Adrenal gland (tissue), 9 donors: ENCODE measurements at regions not wholly inside any gene's neighbourhood (a gene's known extent, or its start where the extent isn't known, plus 50 kb on each side); places are given as distances from the start of the nearest gene placed in this dataset.

ENCODE experiments used
- DNase-seq, 7 donors: peaks; one replicate each; pipeline ENCODE4 v3.0.0-alpha.2; 2019 to 2020
- H3K27ac ChIP-seq, 5 donors: fragments of 200-600 bp; sonication (generic) in 4 of 5; 1 replicate in 3 of 5; 2 replicates in 2 of 5; pipeline versions ENCODE4 v1.5.1 to v1.8.0; 2016 to 2020; ENCODE audit warnings: mild to moderate bottlenecking in 1 of 5
- H3K27me3 ChIP-seq: fragments of 200-600 bp; 2 replicates; pipeline ENCODE4 v1.8.0; 2021
- H3K36me3 ChIP-seq, 2 donors: fragments of 200-600 bp; replicated peaks in 1 of 2; 1 replicate in 1 of 2; 2 replicates in 1 of 2; pipeline versions ENCODE4 v1.5.1 to v1.8.0; 2018 to 2022
- H3K4me1 ChIP-seq, 2 donors: fragments of 200-600 bp; replicated peaks in 1 of 2; 1 replicate in 1 of 2; 2 replicates in 1 of 2; pipeline versions ENCODE4 v1.5.1 to v1.8.0; 2018 to 2021
- H3K4me3 ChIP-seq, 4 donors: fragments of 200-600 bp; sonication (generic) in 3 of 4; one replicate each; pipeline ENCODE4 v1.5.1; 2016 to 2018
- H3K9me3 ChIP-seq, 3 donors: fragments of 200-600 bp; sonication (generic) in 1 of 3; replicated peaks in 1 of 3; 1 replicate in 2 of 3; 2 replicates in 1 of 3; pipeline versions ENCODE4 v1.5.1 to v1.8.0; 2016 to 2021
- CTCF ChIP-seq, 6 experiments: fragments of 450-650 bp in 4 of 6; fragments of 200-600 bp in 2 of 6; sonication (generic) in 1 of 6; IDR thresholded peaks; 1 replicate in 5 of 6; 2 replicates in 1 of 6; pipeline versions ENCODE4 v1.5.1 to v1.8.0; 2016 to 2021; ENCODE audit warnings: antibody characterized with exemption in 6 of 6, mild to moderate bottlenecking in 2 of 6, moderate library complexity in 1 of 6
- POLR2A ChIP-seq, 2 donors: fragments of 450-650 bp; IDR thresholded peaks; one replicate each; pipeline ENCODE4 v1.6.1; 2017; ENCODE audit warnings: antibody characterized with exemption in 2 of 2, mild to moderate bottlenecking in 2 of 2, moderate library complexity in 1 of 2
- WGBS, 4 donors: extraction: QIAGEN DNeasy Blood & Tissue Kit in 2 of 4; methylation state at CpG; one replicate each; pipeline versions ENCODE4 v1.1.5 to v1.1.7; 2013 to 2017; 5-methylcytosine and 5-hydroxymethylcytosine counted together
- intact Hi-C, 2 donors: fragments of 100-400 bp; cut with DNase I; formaldehyde crosslinking; loops; one replicate each; pipeline versions ENCODE4 v1.14.1 to v1.15.0; 2022 to 2023
- donor health status: healthy with polysubstance abuse.
- donor health status: Bipolar disorder and iron deficiency.
- donor health status: DM: yes; HTN: yes; CAD: no.
- donor health status: DM: no; HTN: no; CAD: no.
- donor health status: DM: no; HTN: no; CAD: no.

GRCh38 chr1:232890340-232890943, 60.0 kb upstream of the NTPCR start:
- DNase-seq: no peak
- Histone ChIP-seq H3K36me3 (no peaks in the 10 kb centered on the region), H3K4me3 (no peak overlapping the region), H3K4me1 (no peaks in the 10 kb centered on the region), H3K27me3 (no peaks in the 10 kb centered on the region), H3K9me3 (no peaks in the 10 kb centered on the region), H3K27ac (no peak overlapping the region)
- intact Hi-C loops: no loop called here
- WGBS, 4 donors: 82 to 88% (median 87%) methylated on average over 5 of the region's 5 CpGs
- TF ChIP-seq POLR2A (IDR thresholded peaks at IDR 0.05) (no peak), CTCF (IDR thresholded peaks at IDR 0.05) (no peak)

GRCh38 chr1:232891071-232891470, 59.3 kb upstream of the NTPCR start:
- Histone ChIP-seq H3K27me3 (no peaks in the 10 kb centered on the region), H3K4me1 (no peaks in the 10 kb centered on the region), H3K27ac (no peak overlapping the region), H3K36me3 (no peaks in the 10 kb centered on the region), H3K9me3 (no peaks in the 10 kb centered on the region), H3K4me3 (no peak overlapping the region)
- DNase-seq: no peak
- TF ChIP-seq POLR2A (IDR thresholded peaks at IDR 0.05) (no peak), CTCF (IDR thresholded peaks at IDR 0.05) (no peak)
- WGBS, 4 donors: 54 to 72% (median 69%) methylated on average over 5 of the region's 5 CpGs
- intact Hi-C loops: no loop called here

- no peaks in the 10 kb centered on the region for H3K9me3 ChIP-seq
- no peak overlapping the region for H3K4me3 ChIP-seq
- no peak overlapping the region for H3K27ac ChIP-seq
- intact Hi-C loops: no loop called here
- WGBS, 4 donors: 87 to 90% (median 89%) methylated on average over 6 of the region's 6 CpGs
- TF ChIP-seq POLR2A (IDR thresholded peaks at IDR 0.05): no peak
- no peak for TF ChIP-seq CTCF (IDR thresholded peaks at IDR 0.05)
- H3K4me1 ChIP-seq: no peaks in the 10 kb centered on the region
- H3K27me3 ChIP-seq: no peaks in the 10 kb centered on the region
- DNase-seq: no peak
- H3K36me3 ChIP-seq: no peaks in the 10 kb centered on the region
These were observed 58.6 kb upstream of the NTPCR start for GRCh38 chr1:232891656-232892317.

- H3K9me3 ChIP-seq: no peaks in the 10 kb centered on the region
- no peak overlapping the region for H3K27ac ChIP-seq
- H3K4me3 ChIP-seq: no peak overlapping the region
- intact Hi-C loops: no loop called here
- no peaks in the 10 kb centered on the region for H3K4me1 ChIP-seq
- no peaks in the 10 kb centered on the region for H3K36me3 ChIP-seq
- TF ChIP-seq CTCF (IDR thresholded peaks at IDR 0.05): no peak
- no peaks in the 10 kb centered on the region for H3K27me3 ChIP-seq
- DNase-seq: no peak
- 80 to 85% (median 82%) methylated on average over 4 of the region's 4 CpGs for WGBS, 4 donors
These were observed 56.7 kb upstream of the NTPCR start for GRCh38 chr1:232893481-232894313.
